ENCODE measurements at regions not wholly inside any gene's neighbourhood (a gene's known extent, or its start where the extent isn't known, plus 50 kb on each side); places are given as distances from the start of the nearest gene placed in this dataset.
"Not testable (repeated sequence)": the region's sequence is repeated elsewhere in the genome, so short reads cannot be mapped to it uniquely, and the experiment has no call there.

DNA sequence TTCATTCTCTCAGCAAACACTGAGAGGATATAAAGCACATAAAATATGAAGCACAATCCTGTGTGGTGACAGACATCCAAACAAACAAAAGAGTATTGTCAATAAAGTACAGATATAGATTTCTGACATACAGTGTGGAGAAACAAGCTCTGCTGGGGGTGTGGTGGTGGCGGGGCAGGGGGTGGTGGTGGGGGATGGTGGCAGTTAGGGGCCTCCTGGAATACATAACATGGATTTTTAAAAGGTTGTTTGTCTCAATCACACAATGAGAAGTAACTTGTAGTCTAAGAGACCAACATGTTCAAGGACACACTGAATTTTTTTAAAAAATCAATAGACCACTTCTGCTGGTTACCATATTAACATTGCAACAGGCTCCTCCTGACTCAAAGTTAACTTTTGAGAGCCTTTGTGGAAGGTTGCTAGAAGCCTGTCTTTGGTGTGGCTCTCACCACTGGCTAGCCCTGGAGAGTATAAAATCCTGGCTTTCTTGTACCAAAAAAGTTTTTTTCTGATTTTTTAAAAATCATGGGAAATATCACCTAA is 1197.4 kb downstream of the SUCLG1 start:
- Histone ChIP-seq H4K20me1 (ENCODE audit: control insufficient read depth, extremely low read depth, insufficient read depth, low read length) (no peaks in the 10 kb centered on the region), H3K9ac (ENCODE audit: insufficient read depth, low read length) (no peak overlapping the region), H3K79me2 (ENCODE audit: control insufficient read depth, insufficient read depth, low read length) (no peaks in the 10 kb centered on the region), H3K4me2 (ENCODE audit: extremely low read depth, insufficient read depth, low read length) (no peak overlapping the region), H3K9me3 (ENCODE audit: control insufficient read depth, insufficient read depth, low read depth, low read length) (no peaks in the 10 kb centered on the region), H3K36me3 (ENCODE audit: control insufficient read depth, insufficient read depth, low read length) (no peaks in the 10 kb centered on the region), H3K4me3 (replicated peaks in 1 of 4; ENCODE audit: control extremely low read depth in 1 of 4, insufficient read depth in 1 of 4, low read depth in 3 of 4, low read length in 4 of 4) (no peak overlapping the region), H3K27me3 (ENCODE audit: control insufficient read depth, insufficient read depth, low read length) (no peaks in the 10 kb centered on the region), H3K4me1 (ENCODE audit: control insufficient read depth, extremely low read depth, insufficient read depth, low read length) (no peaks in the 10 kb centered on the region), H2AFZ (ENCODE audit: low read length) (no peak overlapping the region), H3K27ac (ENCODE audit: insufficient read depth, low read length) (no peak overlapping the region)
- DNase-seq (ENCODE audit: low read depth in 2 of 2): no peak
- TF ChIP-seq, protein P1, sequence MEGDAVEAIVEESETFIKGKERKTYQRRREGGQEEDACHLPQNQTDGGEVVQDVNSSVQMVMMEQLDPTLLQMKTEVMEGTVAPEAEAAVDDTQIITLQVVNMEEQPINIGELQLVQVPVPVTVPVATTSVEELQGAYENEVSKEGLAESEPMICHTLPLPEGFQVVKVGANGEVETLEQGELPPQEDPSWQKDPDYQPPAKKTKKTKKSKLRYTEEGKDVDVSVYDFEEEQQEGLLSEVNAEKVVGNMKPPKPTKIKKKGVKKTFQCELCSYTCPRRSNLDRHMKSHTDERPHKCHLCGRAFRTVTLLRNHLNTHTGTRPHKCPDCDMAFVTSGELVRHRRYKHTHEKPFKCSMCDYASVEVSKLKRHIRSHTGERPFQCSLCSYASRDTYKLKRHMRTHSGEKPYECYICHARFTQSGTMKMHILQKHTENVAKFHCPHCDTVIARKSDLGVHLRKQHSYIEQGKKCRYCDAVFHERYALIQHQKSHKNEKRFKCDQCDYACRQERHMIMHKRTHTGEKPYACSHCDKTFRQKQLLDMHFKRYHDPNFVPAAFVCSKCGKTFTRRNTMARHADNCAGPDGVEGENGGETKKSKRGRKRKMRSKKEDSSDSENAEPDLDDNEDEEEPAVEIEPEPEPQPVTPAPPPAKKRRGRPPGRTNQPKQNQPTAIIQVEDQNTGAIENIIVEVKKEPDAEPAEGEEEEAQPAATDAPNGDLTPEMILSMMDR (conservative IDR thresholded peaks at IDR 0.05 in 1 of 2, IDR thresholded peaks at IDR 0.05 in 1 of 2; ENCODE audit: low read depth in 1 of 2, low read length in 2 of 2): no peak
- no peak for TF ChIP-seq EZH2 (IDR thresholded peaks at IDR 0.05; ENCODE audit: low read length, missing control alignments)

- no peaks in the 10 kb centered on the region for H4K20me1 ChIP-seq (ENCODE audit: control insufficient read depth, extremely low read depth, insufficient read depth, low read length)
- no peak overlapping the region for H3K4me2 ChIP-seq (ENCODE audit: extremely low read depth, insufficient read depth, low read length)
- no peaks in the 10 kb centered on the region for H3K27me3 ChIP-seq (ENCODE audit: control insufficient read depth, insufficient read depth, low read length)
- TF ChIP-seq, protein P1 (conservative IDR thresholded peaks at IDR 0.05 in 1 of 2, IDR thresholded peaks at IDR 0.05 in 1 of 2; ENCODE audit: low read depth in 1 of 2, low read length in 2 of 2): no peak
- no peak for TF ChIP-seq EZH2 (IDR thresholded peaks at IDR 0.05; ENCODE audit: low read length, missing control alignments)
- no peak for DNase-seq (ENCODE audit: low read depth in 2 of 2)
- H3K9me3 ChIP-seq (ENCODE audit: control insufficient read depth, insufficient read depth, low read depth, low read length): no peaks in the 10 kb centered on the region
- no peaks in the 10 kb centered on the region for H3K36me3 ChIP-seq (ENCODE audit: control insufficient read depth, insufficient read depth, low read length)
- H3K9ac ChIP-seq (ENCODE audit: insufficient read depth, low read length): no peak overlapping the region
- H3K27ac ChIP-seq (ENCODE audit: insufficient read depth, low read length): no peak overlapping the region
- no peak overlapping the region for H3K4me3 ChIP-seq (replicated peaks in 1 of 4; ENCODE audit: control extremely low read depth in 1 of 4, insufficient read depth in 1 of 4, low read depth in 3 of 4, low read length in 4 of 4)
- no peak overlapping the region for H2AFZ ChIP-seq (ENCODE audit: low read length)
- H3K79me2 ChIP-seq (ENCODE audit: control insufficient read depth, insufficient read depth, low read length): no peaks in the 10 kb centered on the region
- no peaks in the 10 kb centered on the region for H3K4me1 ChIP-seq (ENCODE audit: control insufficient read depth, extremely low read depth, insufficient read depth, low read length)
These were observed 1205.2 kb downstream of the SUCLG1 start for GRCh38 chr2:83253848-83254247.

DNA sequence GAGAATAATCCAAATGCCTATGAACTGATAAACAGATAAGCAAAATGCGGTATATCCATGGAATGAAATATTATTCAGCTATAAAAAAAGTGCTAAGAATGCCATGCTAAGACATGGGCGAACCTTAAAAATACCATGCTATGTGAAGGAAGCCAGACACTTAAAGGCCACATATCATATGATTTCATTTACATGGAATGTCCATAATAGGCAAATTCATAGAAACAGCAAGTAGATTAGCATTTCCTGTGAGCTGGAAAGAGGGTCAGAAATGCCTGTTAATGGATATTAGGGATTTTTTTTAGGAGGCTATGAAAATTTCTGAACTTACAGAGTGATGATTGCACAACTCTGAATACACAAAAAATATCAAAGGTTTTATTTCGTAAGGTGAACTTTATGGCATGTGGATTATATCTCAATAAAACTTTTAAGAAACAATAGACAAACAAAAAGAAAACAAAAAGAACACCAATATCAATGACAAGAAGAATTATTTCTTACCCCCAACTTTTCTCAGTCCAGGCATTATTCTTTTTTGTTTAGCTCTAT is 1207.7 kb downstream of the SUCLG1 start:
- no peak for DNase-seq (ENCODE audit: low read depth in 2 of 2)
- no peak overlapping the region for H3K27ac ChIP-seq (ENCODE audit: insufficient read depth, low read length)
- no peak overlapping the region for H3K4me3 ChIP-seq (replicated peaks in 1 of 4; ENCODE audit: control extremely low read depth in 1 of 4, insufficient read depth in 1 of 4, low read depth in 3 of 4, low read length in 4 of 4)

DNA sequence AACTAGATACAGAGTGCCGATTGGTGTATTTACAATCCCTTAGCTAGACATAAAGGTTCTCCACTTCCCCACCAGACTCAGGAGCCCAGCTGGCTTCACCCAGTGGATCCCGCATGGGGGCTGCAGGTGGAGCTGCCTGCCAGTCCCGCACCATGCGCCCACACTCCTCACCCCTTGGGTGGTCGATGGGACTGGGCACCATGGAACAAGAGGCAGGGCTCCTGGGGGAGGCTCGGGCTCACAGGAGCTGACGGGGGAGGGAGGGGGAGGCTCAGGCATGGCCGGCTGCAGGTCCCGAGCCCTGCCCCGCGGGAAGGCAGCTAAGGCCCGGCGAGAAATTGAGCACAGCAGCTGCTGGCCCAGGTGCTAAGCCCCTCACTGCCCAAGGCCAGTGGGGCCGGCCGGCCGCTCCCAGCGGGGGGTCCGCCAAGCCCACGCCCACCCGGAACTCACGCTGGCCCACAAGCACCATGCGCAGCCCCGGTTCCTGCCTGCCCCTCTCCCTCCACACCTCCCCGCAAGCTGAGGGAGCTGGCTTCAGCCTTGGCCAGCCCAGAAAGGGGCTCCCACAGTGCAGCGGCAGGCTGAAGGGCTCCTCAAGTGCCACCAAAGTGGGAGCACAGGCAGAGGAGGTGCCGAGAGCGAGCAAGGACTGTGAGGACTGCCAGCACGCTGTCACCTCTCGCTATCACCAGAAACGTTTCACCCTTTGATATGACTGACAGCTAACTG is 1213.1 kb downstream of the SUCLG1 start:
- H3K79me2 ChIP-seq (ENCODE audit: control insufficient read depth, insufficient read depth, low read length); H3K4me1 ChIP-seq (ENCODE audit: control insufficient read depth, extremely low read depth, insufficient read depth, low read length); H4K20me1 ChIP-seq (ENCODE audit: control insufficient read depth, extremely low read depth, insufficient read depth, low read length); H2AFZ ChIP-seq (ENCODE audit: low read length); H3K9me3 ChIP-seq (ENCODE audit: control insufficient read depth, insufficient read depth, low read depth, low read length); H3K36me3 ChIP-seq (ENCODE audit: control insufficient read depth, insufficient read depth, low read length); H3K27ac ChIP-seq (ENCODE audit: insufficient read depth, low read length); H3K9ac ChIP-seq (ENCODE audit: insufficient read depth, low read length); H3K4me3 ChIP-seq (replicated peaks in 1 of 4; ENCODE audit: control extremely low read depth in 1 of 4, insufficient read depth in 1 of 4, low read depth in 3 of 4, low read length in 4 of 4); DNase-seq (ENCODE audit: low read depth in 2 of 2); H3K4me2 ChIP-seq (ENCODE audit: extremely low read depth, insufficient read depth, low read length); H3K27me3 ChIP-seq (ENCODE audit: control insufficient read depth, insufficient read depth, low read length): not testable (repeated sequence)

More for the DNA sequence above, 1207.7 kb downstream of the SUCLG1 start:
- Histone ChIP-seq H3K4me2 (ENCODE audit: extremely low read depth, insufficient read depth, low read length) (no peak overlapping the region), H3K9ac (ENCODE audit: insufficient read depth, low read length) (no peak overlapping the region), H2AFZ (ENCODE audit: low read length) (no peak overlapping the region), H3K79me2 (ENCODE audit: control insufficient read depth, insufficient read depth, low read length) (no peaks in the 10 kb centered on the region), H3K27me3 (ENCODE audit: control insufficient read depth, insufficient read depth, low read length) (no peaks in the 10 kb centered on the region), H3K4me1 (ENCODE audit: control insufficient read depth, extremely low read depth, insufficient read depth, low read length) (no peaks in the 10 kb centered on the region), H3K36me3 (ENCODE audit: control insufficient read depth, insufficient read depth, low read length) (no peaks in the 10 kb centered on the region), H4K20me1 (ENCODE audit: control insufficient read depth, extremely low read depth, insufficient read depth, low read length) (no peaks in the 10 kb centered on the region), H3K9me3 (ENCODE audit: control insufficient read depth, insufficient read depth, low read depth, low read length) (no peaks in the 10 kb centered on the region)
- TF ChIP-seq, protein P1 (conservative IDR thresholded peaks at IDR 0.05 in 1 of 2, IDR thresholded peaks at IDR 0.05 in 1 of 2; ENCODE audit: low read depth in 1 of 2, low read length in 2 of 2): no peak
- no peak for TF ChIP-seq EZH2 (IDR thresholded peaks at IDR 0.05; ENCODE audit: low read length, missing control alignments)

All from fibroblast of lung (primary cell).